GM12878 (cell line): ENCODE measurements at regions not wholly inside any gene's neighbourhood (a gene's known extent, or its start where the extent isn't known, plus 50 kb on each side); places are given as distances from the start of the nearest gene placed in this dataset.

Experiments
- ATAC-seq: fragments of 200-7000 bp; cut with Tn5 transposase; 3 replicates; pipeline ENCODE4 v1.9.1; 2020; ENCODE audit warnings: mild to moderate bottlenecking, moderate library complexity
- BruUV-seq: library from RNA; stranded (reverse); fragments of 400-500 nt; replicated peaks from 2 replicates; lab custom pipeline; 2021; lab: Mats Ljungman, UMichigan
- CTCF ChIA-PET: fragments of 300-600 bp; sonication (Branson Sonifier 250); formaldehyde crosslinking; extraction: SDS; loops from one replicate; lab custom pipeline; 2021; ENCODE audit warnings: inconsistent platforms; lab: Yijun Ruan, JAX
- POLR2A ChIA-PET: fragments of 350-600 bp; formaldehyde crosslinking; extraction: SDS; loops from one replicate; lab custom pipeline; 2021; ENCODE audit warnings: inconsistent platforms; lab: Charles Lee
- RAD21 ChIA-PET: fragments of 300-600 bp; sonication (Branson Sonifier 250); formaldehyde crosslinking; loops from one replicate; lab custom pipeline; 2023; ENCODE audit warnings: antibody characterized with exemption; ENCODE audit not compliant: unreplicated experiment; lab: Charles Lee
- SMC1A ChIA-PET: fragments of 300-600 bp; sonication (Branson Sonifier 250); formaldehyde crosslinking; loops from one replicate; lab custom pipeline; 2023; ENCODE audit not compliant: unreplicated experiment, uncharacterized antibody; lab: Charles Lee
- DNase-seq: peaks from one replicate; pipeline ENCODE4 v3.0.0-alpha.2; 2011; ENCODE audit warnings: low read depth, low spot score
- FAIRE-seq: peaks from 3 replicates; lab custom pipeline; 2011; peaks lifted over from hg19 to GRCh38; lab: Jason Lieb, UNC
- H2AFZ ChIP-seq: 2 replicates; pipeline ENCODE4 v1.6.0; 2011; ENCODE audit warnings: low read depth, low read length, control low read depth; ENCODE audit not compliant: control insufficient read depth
- H3K27ac ChIP-seq: 2 replicates; pipeline ENCODE4 v1.5.1; 2011; ENCODE audit warnings: control low read depth; ENCODE audit not compliant: control insufficient read depth, insufficient read depth
- H3K27me3 ChIP-seq, 2 experiments: replicated peaks in 1 of 2; 2 replicates each; pipeline versions ENCODE4 v1.6.0 to v1.6.1; 2011; ENCODE audit warnings: low read length in 1 of 2; ENCODE audit not compliant: control insufficient read depth in 2 of 2, insufficient read depth in 2 of 2
- H3K36me3 ChIP-seq, 2 experiments: 2 replicates each; pipeline ENCODE4 v1.5.1; 2011; ENCODE audit warnings: low read length in 1 of 2; ENCODE audit not compliant: control insufficient read depth in 2 of 2, insufficient read depth in 2 of 2
- H3K4me1 ChIP-seq: 2 replicates; pipeline ENCODE4 v1.6.1; 2011; ENCODE audit warnings: mild to moderate bottlenecking, low read length, moderate library complexity, mixed read lengths; ENCODE audit not compliant: control insufficient read depth, insufficient read depth
- H3K4me2 ChIP-seq: 2 replicates; pipeline ENCODE4 v1.6.0; 2011; ENCODE audit warnings: control low read depth; ENCODE audit not compliant: control insufficient read depth, insufficient read depth
- H3K4me3 ChIP-seq: fragments of 200-600 bp; sonication (generic); 2 replicates; pipeline ENCODE4 v1.5.1; 2016
- H3K79me2 ChIP-seq: 2 replicates; pipeline ENCODE4 v1.6.0; 2011; ENCODE audit warnings: low read length; ENCODE audit not compliant: control insufficient read depth, insufficient read depth
- H3K9ac ChIP-seq: 2 replicates; pipeline ENCODE4 v1.8.0; 2011; ENCODE audit warnings: low read length, control low read depth, mixed read lengths; ENCODE audit not compliant: control insufficient read depth, insufficient read depth
- H3K9me3 ChIP-seq: replicated peaks from 3 replicates; pipeline ENCODE4 v1.5.1; 2011; ENCODE audit warnings: mild to moderate bottlenecking, low read length; ENCODE audit not compliant: control insufficient read depth, insufficient read depth
- H4K20me1 ChIP-seq: 2 replicates; pipeline ENCODE4 v1.6.0; 2011; ENCODE audit not compliant: control insufficient read depth, insufficient read depth
- ASH2L ChIP-seq: fragments of 300-600, 200-600 bp; sonication (generic); IDR thresholded peaks from 2 replicates; pipeline ENCODE4 v1.6.1; 2017; ENCODE audit warnings: low read depth, mild to moderate bottlenecking, borderline replicate concordance
- GABPA ChIP-seq: IDR thresholded peaks from 2 replicates; pipeline ENCODE4 v1.6.1; 2014; ENCODE audit warnings: antibody characterized with exemption, low read depth, mild to moderate bottlenecking, inconsistent platforms
- IKZF1 ChIP-seq: fragments of 450-650 bp; conservative IDR thresholded peaks from 2 replicates; pipeline ENCODE4 v1.6.1; 2017; ENCODE audit warnings: antibody characterized with exemption, mild to moderate bottlenecking
- LARP7 ChIP-seq: fragments of 450-650 bp; IDR thresholded peaks from 2 replicates; pipeline ENCODE4 v1.6.1; 2017; ENCODE audit warnings: mild to moderate bottlenecking
- SIN3A ChIP-seq: IDR thresholded peaks from 2 replicates; pipeline ENCODE4 v1.6.1; 2012; ENCODE audit warnings: low read depth, low read length, improper control_type of control experiment
- TBL1XR1 ChIP-seq: IDR thresholded peaks from 2 replicates; pipeline ENCODE4 v1.6.1; 2012; ENCODE audit warnings: low read depth, low read length, improper control_type of control experiment
- ZNF207 ChIP-seq: fragments of 450-650 bp; IDR thresholded peaks from 2 replicates; pipeline ENCODE4 v1.6.1; 2014; ENCODE audit warnings: antibody characterized with exemption, mild to moderate bottlenecking, borderline replicate concordance
- WGBS: methylation state at CpG from one replicate; pipeline ENCODE4 v1.1.6; 2016; ENCODE audit warnings: low lambda C conversion rate; ENCODE audit not compliant: insufficient replicate concordance, insufficient coverage; ENCODE audit errors: missing lambda C conversion rate; 5-methylcytosine and 5-hydroxymethylcytosine counted together
- in situ Hi-C: fragments of 300-500 bp; cut with MboI; formaldehyde crosslinking; loops from 9 replicates; pipeline ENCODE4 v1.14.3; 2018; ENCODE audit warnings: mixed read lengths
- intact Hi-C: fragments of 100-400 bp; cut with micrococcal nuclease; formaldehyde crosslinking; loops from one replicate; pipeline ENCODE4 v1.14.2; 2022; ENCODE audit not compliant: unreplicated experiment
- TF ChIP-seq, protein P1 (sequence below): IDR thresholded peaks from 2 replicates; pipeline ENCODE4 v1.6.1; 2011; ENCODE audit warnings: borderline replicate concordance, low read depth, mild to moderate bottlenecking, moderate library complexity, low read length; ENCODE audit not compliant: insufficient read depth, poor library complexity, severe bottlenecking
- TF ChIP-seq, protein P2 (sequence below), 3 experiments: IDR thresholded peaks in 2 of 3; conservative IDR thresholded peaks in 1 of 3; 2 replicates each; pipeline ENCODE4 v1.5.1; 2011; ENCODE audit warnings: low read depth in 3 of 3, low read length in 3 of 3, mild to moderate bottlenecking in 3 of 3, control low read depth in 2 of 3, moderate library complexity in 2 of 3, inconsistent platforms in 1 of 3, mixed read lengths in 1 of 3; ENCODE audit not compliant: control insufficient read depth in 2 of 3, insufficient read depth in 1 of 3; ENCODE audit errors: extremely low read depth in 1 of 3

DNA sequence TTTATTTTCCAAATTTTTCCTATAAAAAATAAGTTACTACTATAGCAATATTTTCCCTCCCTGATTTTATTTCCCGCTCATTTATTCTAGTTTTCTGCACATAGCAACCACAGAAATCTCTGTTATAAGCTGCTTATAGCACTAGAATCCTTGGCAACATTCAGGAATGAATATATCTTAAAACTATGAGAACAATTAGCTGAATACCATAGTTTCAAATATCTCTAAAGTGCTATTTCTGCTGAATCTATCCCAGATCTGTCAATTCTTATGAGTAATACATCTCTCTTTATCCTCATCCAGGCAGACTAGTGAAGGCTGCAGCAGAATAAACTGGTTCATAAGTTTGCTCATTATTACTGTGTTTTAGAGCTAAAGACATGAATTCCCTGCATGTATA, 622.9 kb upstream of the DIPK2B start:
- H2AFZ ChIP-seq, result no peak overlapping the region
- no peaks in the 10 kb centered on the region; a peak in 1 of 4 replicates for H3K27me3 ChIP-seq
- H3K36me3 ChIP-seq, result no peaks in the 10 kb centered on the region
- in situ Hi-C loops (no loop called here), intact Hi-C loops (no loop called here)
- H3K9me3 ChIP-seq, result no peaks in the 10 kb centered on the region
- H3K9ac ChIP-seq, result no peak overlapping the region
- no peak for ATAC-seq
- no peak overlapping the region for H3K4me3 ChIP-seq
- no peaks in the 10 kb centered on the region for H4K20me1 ChIP-seq
- ChIA-PET POLR2A (no interaction called here), SMC1A (interaction anchor here (0.7 to 1.2 kb wide), 3 partner anchors 17 to 584 kb away, joined by 3 read pairs; no protein-coding TSS in a partner anchor), RAD21 (no interaction called here), CTCF (interaction anchor here (1.3 to 1.9 kb wide), 2 partner anchors 553 to 584 kb away, joined by 5 to 6 read pairs; no protein-coding TSS in a partner anchor)
- H3K4me2 ChIP-seq, result no peak overlapping the region
- BruUV-seq, result no TSS peak
- TF ChIP-seq IKZF1 (no peak), ASH2L (no peak), SIN3A (no peak), ZNF207 (no peak), TBL1XR1 (no peak), GABPA (no peak), LARP7 (no peak)
- TF ChIP-seq, protein P1, sequence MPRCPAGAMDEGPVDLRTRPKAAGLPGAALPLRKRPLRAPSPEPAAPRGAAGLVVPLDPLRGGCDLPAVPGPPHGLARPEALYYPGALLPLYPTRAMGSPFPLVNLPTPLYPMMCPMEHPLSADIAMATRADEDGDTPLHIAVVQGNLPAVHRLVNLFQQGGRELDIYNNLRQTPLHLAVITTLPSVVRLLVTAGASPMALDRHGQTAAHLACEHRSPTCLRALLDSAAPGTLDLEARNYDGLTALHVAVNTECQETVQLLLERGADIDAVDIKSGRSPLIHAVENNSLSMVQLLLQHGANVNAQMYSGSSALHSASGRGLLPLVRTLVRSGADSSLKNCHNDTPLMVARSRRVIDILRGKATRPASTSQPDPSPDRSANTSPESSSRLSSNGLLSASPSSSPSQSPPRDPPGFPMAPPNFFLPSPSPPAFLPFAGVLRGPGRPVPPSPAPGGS, result no peak
- TF ChIP-seq, protein P2, sequence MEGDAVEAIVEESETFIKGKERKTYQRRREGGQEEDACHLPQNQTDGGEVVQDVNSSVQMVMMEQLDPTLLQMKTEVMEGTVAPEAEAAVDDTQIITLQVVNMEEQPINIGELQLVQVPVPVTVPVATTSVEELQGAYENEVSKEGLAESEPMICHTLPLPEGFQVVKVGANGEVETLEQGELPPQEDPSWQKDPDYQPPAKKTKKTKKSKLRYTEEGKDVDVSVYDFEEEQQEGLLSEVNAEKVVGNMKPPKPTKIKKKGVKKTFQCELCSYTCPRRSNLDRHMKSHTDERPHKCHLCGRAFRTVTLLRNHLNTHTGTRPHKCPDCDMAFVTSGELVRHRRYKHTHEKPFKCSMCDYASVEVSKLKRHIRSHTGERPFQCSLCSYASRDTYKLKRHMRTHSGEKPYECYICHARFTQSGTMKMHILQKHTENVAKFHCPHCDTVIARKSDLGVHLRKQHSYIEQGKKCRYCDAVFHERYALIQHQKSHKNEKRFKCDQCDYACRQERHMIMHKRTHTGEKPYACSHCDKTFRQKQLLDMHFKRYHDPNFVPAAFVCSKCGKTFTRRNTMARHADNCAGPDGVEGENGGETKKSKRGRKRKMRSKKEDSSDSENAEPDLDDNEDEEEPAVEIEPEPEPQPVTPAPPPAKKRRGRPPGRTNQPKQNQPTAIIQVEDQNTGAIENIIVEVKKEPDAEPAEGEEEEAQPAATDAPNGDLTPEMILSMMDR (IDR thresholded peaks at IDR 0.05 in 2 of 3, conservative IDR thresholded peaks at IDR 0.05 in 1 of 3; ENCODE audit: control insufficient read depth in 2 of 3, extremely low read depth in 1 of 3, insufficient read depth in 1 of 3, low read depth in 3 of 3, low read length in 3 of 3), result no peak
- DNase-seq, result no peak
- no peaks in the 10 kb centered on the region for H3K79me2 ChIP-seq
- FAIRE-seq, result no peak
- 47% methylated on average over 1 of the region's 1 CpG for WGBS
- H3K4me1 ChIP-seq, result no peaks in the 10 kb centered on the region
- H3K27ac ChIP-seq, result no peak overlapping the region
